ENCODE measurements at regions not wholly inside any gene's neighbourhood (a gene's known extent, or its start where the extent isn't known, plus 50 kb on each side); places are given as distances from the start of the nearest gene placed in this dataset.
"Not testable (repeated sequence)": the region's sequence is repeated elsewhere in the genome, so short reads cannot be mapped to it uniquely, and the experiment has no call there.

DNA sequence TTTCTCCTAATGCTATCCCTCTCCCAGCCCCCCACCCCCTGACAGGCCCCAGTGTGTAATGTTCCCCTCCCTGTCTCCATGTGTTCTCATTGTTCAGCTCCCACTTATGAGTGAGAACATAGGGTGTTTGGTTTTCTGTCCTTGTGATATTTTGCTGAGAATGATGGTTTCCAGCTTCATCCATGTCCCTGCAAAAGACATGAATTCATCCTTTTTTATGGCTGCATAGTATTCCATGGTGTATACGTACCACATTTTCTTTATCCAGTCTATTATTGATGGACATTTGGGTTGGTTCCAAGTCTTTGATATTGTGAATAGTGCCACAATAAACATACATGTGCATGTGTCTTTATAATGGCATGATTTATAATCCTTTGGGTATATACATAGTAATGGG, 704.2 kb downstream of the PLCL1 start:
- TF ChIP-seq, protein P1, sequence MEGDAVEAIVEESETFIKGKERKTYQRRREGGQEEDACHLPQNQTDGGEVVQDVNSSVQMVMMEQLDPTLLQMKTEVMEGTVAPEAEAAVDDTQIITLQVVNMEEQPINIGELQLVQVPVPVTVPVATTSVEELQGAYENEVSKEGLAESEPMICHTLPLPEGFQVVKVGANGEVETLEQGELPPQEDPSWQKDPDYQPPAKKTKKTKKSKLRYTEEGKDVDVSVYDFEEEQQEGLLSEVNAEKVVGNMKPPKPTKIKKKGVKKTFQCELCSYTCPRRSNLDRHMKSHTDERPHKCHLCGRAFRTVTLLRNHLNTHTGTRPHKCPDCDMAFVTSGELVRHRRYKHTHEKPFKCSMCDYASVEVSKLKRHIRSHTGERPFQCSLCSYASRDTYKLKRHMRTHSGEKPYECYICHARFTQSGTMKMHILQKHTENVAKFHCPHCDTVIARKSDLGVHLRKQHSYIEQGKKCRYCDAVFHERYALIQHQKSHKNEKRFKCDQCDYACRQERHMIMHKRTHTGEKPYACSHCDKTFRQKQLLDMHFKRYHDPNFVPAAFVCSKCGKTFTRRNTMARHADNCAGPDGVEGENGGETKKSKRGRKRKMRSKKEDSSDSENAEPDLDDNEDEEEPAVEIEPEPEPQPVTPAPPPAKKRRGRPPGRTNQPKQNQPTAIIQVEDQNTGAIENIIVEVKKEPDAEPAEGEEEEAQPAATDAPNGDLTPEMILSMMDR (IDR thresholded peaks at IDR 0.05 in 4 of 5, conservative IDR thresholded peaks at IDR 0.05 in 1 of 5) = not testable (repeated sequence)
- TF ChIP-seq POLR2A (IDR thresholded peaks at IDR 0.05) = not testable (repeated sequence)

Data from gastrocnemius medialis (tissue), 4 donors.